OCI-LY1 (cell line): ENCODE measurements at regions not wholly inside any gene's neighbourhood (a gene's known extent, or its start where the extent isn't known, plus 50 kb on each side); places are given as distances from the start of the nearest gene placed in this dataset.
A peak's percentile ranks its signal among the peaks of the same experiment; 100 is the strongest.

Source experiments
- H2AFZ ChIP-seq: fragments of 200-600 bp; sonication (generic), shearing (Covaris generic); 2 replicates; pipeline ENCODE4 v1.6.0; 2014; ENCODE audit warnings: antibody characterized with exemption, mild to moderate bottlenecking, low read length
- H3F3A ChIP-seq: fragments of 200-600 bp; sonication (generic), shearing (Covaris generic); 2 replicates; pipeline ENCODE4 v1.6.0; 2014; ENCODE audit warnings: mild to moderate bottlenecking, antibody characterized with exemption, low read length, moderate library complexity; ENCODE audit not compliant: insufficient read depth
- H3K27ac ChIP-seq: fragments of 200-600 bp; sonication (generic); 2 replicates; pipeline ENCODE4 v1.5.1; 2014; ENCODE audit warnings: low read length, mixed run types, mild to moderate bottlenecking, low read depth; ENCODE audit not compliant: poor library complexity, severe bottlenecking
- H3K27me3 ChIP-seq: fragments of 200-600 bp; sonication (generic); 2 replicates; pipeline ENCODE4 v1.6.0; 2014; ENCODE audit warnings: antibody characterized with exemption, mild to moderate bottlenecking, low read length, moderate library complexity; ENCODE audit not compliant: insufficient read depth
- H3K36me3 ChIP-seq: fragments of 200-600 bp; sonication (generic); 2 replicates; pipeline ENCODE4 v1.6.1; 2014; ENCODE audit warnings: mild to moderate bottlenecking, antibody characterized with exemption, low read length, moderate library complexity, mixed read lengths; ENCODE audit not compliant: insufficient read depth
- H3K4me1 ChIP-seq: fragments of 200-600 bp; sonication (generic); 2 replicates; pipeline ENCODE4 v1.5.1; 2014; ENCODE audit warnings: mild to moderate bottlenecking, low read length, moderate library complexity; ENCODE audit not compliant: insufficient read depth, severe bottlenecking
- H3K4me2 ChIP-seq: fragments of 200-600 bp; sonication (generic), shearing (Covaris generic); 2 replicates; pipeline ENCODE4 v1.6.1; 2014; ENCODE audit warnings: low read length
- H3K4me3 ChIP-seq: fragments of 200-600 bp; sonication (generic); 2 replicates; pipeline ENCODE4 v1.5.1; 2014; ENCODE audit warnings: low read length, low read depth, mild to moderate bottlenecking, mixed read lengths; ENCODE audit not compliant: poor library complexity, severe bottlenecking
- H3K79me2 ChIP-seq: fragments of 200-600 bp; shearing (Covaris generic); 2 replicates; pipeline ENCODE4 v1.6.1; 2016; ENCODE audit warnings: mixed run types, low read length, mixed read lengths; ENCODE audit not compliant: insufficient read depth
- H3K9ac ChIP-seq: fragments of 200-600 bp; sonication (generic), shearing (Covaris generic); 2 replicates; pipeline ENCODE4 v1.6.1; 2014; ENCODE audit warnings: mild to moderate bottlenecking, low read length, mixed read lengths
- H3K9me2 ChIP-seq: fragments of 200-600 bp; sonication (generic), shearing (Covaris generic); 2 replicates; pipeline ENCODE4 v1.6.1; 2014; ENCODE audit warnings: low read depth, mild to moderate bottlenecking, low read length, mixed read lengths
- H3K9me3 ChIP-seq: fragments of 200-600 bp; shearing (Covaris generic); 2 replicates; pipeline ENCODE4 v1.6.1; 2014; ENCODE audit warnings: low read length, mixed read lengths
- H4K20me1 ChIP-seq: fragments of 200-600 bp; sonication (generic), shearing (Covaris generic); 2 replicates; pipeline ENCODE4 v1.6.0; 2016; ENCODE audit warnings: mild to moderate bottlenecking, low read length; ENCODE audit not compliant: insufficient read depth
- CTCF ChIP-seq: fragments of 200-600 bp; sonication (generic), shearing (Covaris generic); IDR thresholded peaks from 2 replicates; pipeline ENCODE4 v1.5.1; 2017; ENCODE audit warnings: mild to moderate bottlenecking, antibody characterized with exemption, low read length, moderate library complexity, mixed read lengths
- EZH2 ChIP-seq: fragments of 200-600 bp; sonication (generic), shearing (Covaris generic); IDR thresholded peaks from 2 replicates; pipeline ENCODE4 v1.8.0; 2017; ENCODE audit warnings: borderline replicate concordance, mixed run types, mild to moderate bottlenecking, antibody characterized with exemption, low read length, moderate library complexity, mixed read lengths

- Histone ChIP-seq H3K4me3 (peak overlapping the region; percentile 34), H3K9me2 (no peaks in the 10 kb centered on the region), H3K36me3 (no peaks in the 10 kb centered on the region; the same call in 1 of the 2 replicates), H3F3A (no peaks in the 10 kb centered on the region), H3K27me3 (no peaks in the 10 kb centered on the region; the same call in 1 of the 2 replicates), H3K9me3 (peaks cover 14% of the 10 kb centered on the region), H3K27ac (peak overlapping the region; percentile 44), H3K4me2 (peak overlapping the region; percentile 27), H3K9ac (no peak overlapping the region; the same call in 1 of the 2 replicates), H3K79me2 (no peaks in the 10 kb centered on the region), H3K4me1 (peaks cover 29% of the 10 kb centered on the region), H4K20me1 (no peaks in the 10 kb centered on the region), H2AFZ (peak overlapping the region; percentile 52; the same call in 1 of the 2 replicates)
- no peak for TF ChIP-seq CTCF
- no peak for TF ChIP-seq EZH2
Observed at GRCh38 chrX:2550328-2551020, 49.7 kb upstream of the DHRSX start.
